ENCODE measurements at regions not wholly inside any gene's neighbourhood (a gene's known extent, or its start where the extent isn't known, plus 50 kb on each side); places are given as distances from the start of the nearest gene placed in this dataset.
"Not testable (repeated sequence)": the region's sequence is repeated elsewhere in the genome, so short reads cannot be mapped to it uniquely, and the experiment has no call there.

DNA sequence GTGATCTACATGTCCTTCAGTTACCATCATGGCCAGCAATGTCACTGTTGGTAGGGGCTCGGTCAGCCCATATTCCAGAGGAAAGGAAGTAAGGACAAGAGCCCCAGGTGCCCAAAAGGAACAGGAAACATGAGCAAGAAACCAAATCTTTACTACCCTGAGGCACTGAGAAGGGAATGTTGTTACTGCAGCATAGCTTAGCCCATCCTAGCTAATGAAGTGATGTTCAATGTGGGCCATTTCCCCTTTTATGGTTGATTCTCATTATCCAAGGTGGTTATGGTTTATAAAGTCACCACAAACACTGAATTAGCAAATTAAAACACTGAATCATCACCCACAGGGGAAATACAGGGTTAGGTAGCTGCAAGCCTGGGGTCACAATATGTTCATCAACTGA is 88.4 kb upstream of the C10orf90 start:
- WGBS, 2 donors = 100% methylated on average over 1 of the region's 1 CpG
- Histone ChIP-seq H3K36me3 (replicated peaks in 1 of 2; ENCODE audit: insufficient read depth in 1 of 2, low read depth in 2 of 2) (no peaks in the 10 kb centered on the region), H3K4me3 (no peak overlapping the region), H3K9me3 (no peaks in the 10 kb centered on the region), H3K27me3 (no peaks in the 10 kb centered on the region), H3K27ac (no peak overlapping the region), H3K4me1 (no peaks in the 10 kb centered on the region)
- DNase-seq = no peak
- no peak for ATAC-seq
- no peak for TF ChIP-seq POLR2A (IDR thresholded peaks at IDR 0.05)
- TF ChIP-seq, protein P1, sequence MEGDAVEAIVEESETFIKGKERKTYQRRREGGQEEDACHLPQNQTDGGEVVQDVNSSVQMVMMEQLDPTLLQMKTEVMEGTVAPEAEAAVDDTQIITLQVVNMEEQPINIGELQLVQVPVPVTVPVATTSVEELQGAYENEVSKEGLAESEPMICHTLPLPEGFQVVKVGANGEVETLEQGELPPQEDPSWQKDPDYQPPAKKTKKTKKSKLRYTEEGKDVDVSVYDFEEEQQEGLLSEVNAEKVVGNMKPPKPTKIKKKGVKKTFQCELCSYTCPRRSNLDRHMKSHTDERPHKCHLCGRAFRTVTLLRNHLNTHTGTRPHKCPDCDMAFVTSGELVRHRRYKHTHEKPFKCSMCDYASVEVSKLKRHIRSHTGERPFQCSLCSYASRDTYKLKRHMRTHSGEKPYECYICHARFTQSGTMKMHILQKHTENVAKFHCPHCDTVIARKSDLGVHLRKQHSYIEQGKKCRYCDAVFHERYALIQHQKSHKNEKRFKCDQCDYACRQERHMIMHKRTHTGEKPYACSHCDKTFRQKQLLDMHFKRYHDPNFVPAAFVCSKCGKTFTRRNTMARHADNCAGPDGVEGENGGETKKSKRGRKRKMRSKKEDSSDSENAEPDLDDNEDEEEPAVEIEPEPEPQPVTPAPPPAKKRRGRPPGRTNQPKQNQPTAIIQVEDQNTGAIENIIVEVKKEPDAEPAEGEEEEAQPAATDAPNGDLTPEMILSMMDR (IDR thresholded peaks at IDR 0.05) = no peak
- intact Hi-C loops (cut with DNase I) = no loop called here

DNA sequence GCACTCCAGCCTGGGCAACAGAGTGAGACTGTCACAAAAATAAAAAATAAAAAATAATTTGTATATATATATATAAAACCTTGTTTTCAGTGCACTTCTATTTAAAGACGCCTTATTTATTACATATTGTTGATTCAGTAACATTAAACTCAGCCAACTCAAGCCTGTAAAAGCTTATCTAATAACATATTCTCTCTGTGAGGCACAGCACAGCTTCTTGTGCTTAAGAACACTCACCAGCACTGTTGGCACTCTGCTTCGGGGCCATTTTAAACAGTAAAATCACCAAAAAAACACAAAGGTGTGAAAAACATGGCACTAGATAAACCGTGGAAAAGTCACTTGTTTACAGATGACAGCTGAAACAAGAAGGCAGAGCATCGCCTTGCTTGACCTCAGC is 89.0 kb upstream of the C10orf90 start:
- no peak overlapping the region for H3K4me3 ChIP-seq
- no peaks in the 10 kb centered on the region for H3K4me1 ChIP-seq
- no peaks in the 10 kb centered on the region for H3K36me3 ChIP-seq (replicated peaks in 1 of 2; ENCODE audit: insufficient read depth in 1 of 2, low read depth in 2 of 2)
- ATAC-seq (no peak), DNase-seq (no peak)
- H3K27ac ChIP-seq = no peak overlapping the region
- intact Hi-C loops (cut with DNase I) = no loop called here
- no peaks in the 10 kb centered on the region for H3K9me3 ChIP-seq
- TF ChIP-seq POLR2A (IDR thresholded peaks at IDR 0.05) = no peak
- TF ChIP-seq, protein P1 (IDR thresholded peaks at IDR 0.05) = no peak
- H3K27me3 ChIP-seq = no peaks in the 10 kb centered on the region
- WGBS, 2 donors = 23 to 34% methylated on average over 4 of the region's 4 CpGs

DNA sequence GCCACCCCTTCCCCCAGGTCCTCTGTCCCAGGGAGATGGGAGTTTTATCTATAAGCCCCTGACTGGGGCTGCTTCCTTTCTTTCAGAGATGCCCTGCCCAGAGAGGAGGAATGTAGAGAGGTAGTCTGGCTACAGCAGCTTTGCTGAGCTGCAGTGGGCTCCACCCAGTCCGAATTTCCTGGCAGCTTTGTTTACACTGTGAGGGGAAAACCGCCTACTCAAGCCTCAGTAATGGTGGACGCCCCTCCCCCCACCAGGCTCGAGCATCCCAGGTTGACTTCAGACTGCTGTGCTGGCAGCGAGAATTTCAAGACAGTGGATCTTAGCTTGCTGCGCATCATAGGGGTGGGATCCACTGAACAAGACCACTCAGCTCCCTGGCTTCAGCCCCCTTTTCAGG is 96.2 kb upstream of the C10orf90 start:
- H3K27ac ChIP-seq; ATAC-seq; DNase-seq; H3K36me3 ChIP-seq (replicated peaks in 1 of 2; ENCODE audit: insufficient read depth in 1 of 2, low read depth in 2 of 2); H3K27me3 ChIP-seq; intact Hi-C loops (cut with DNase I); H3K4me3 ChIP-seq; H3K9me3 ChIP-seq; H3K4me1 ChIP-seq: not testable (repeated sequence)
- WGBS, 2 donors = 49% methylated on average over 6 of the region's 6 CpGs; no CpG with 5 or more reads in 1 of the 2 donors

DNA sequence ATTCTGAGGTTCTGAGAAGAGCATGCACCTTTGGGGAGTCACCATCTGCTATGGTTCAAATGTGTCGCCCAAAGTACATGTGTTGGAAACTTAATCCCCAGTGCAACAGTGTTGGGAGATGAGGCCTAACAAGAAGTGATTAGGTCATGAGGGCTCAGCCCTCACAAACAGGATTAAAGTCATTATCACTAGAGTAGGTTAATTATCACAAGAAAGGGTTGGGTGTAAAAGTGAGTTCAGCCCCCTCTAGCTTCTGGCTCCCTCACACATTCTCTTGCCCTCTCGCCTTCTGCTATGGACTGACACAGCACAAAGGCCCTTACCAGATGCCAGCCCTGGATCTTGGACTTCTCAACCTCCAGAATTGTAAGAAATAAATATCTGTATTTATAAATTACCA is 100.3 kb upstream of the C10orf90 start:
- TF ChIP-seq POLR2A (IDR thresholded peaks at IDR 0.05) = no peak
- TF ChIP-seq, protein P1 (IDR thresholded peaks at IDR 0.05) = no peak
- Histone ChIP-seq H3K27me3 (no peaks in the 10 kb centered on the region), H3K9me3 (no peaks in the 10 kb centered on the region), H3K27ac (no peak overlapping the region), H3K4me1 (no peaks in the 10 kb centered on the region), H3K36me3 (replicated peaks in 1 of 2; ENCODE audit: insufficient read depth in 1 of 2, low read depth in 2 of 2) (no peaks in the 10 kb centered on the region), H3K4me3 (no peak overlapping the region)
- ATAC-seq (no peak), DNase-seq (no peak)
- intact Hi-C loops (cut with DNase I) = no loop called here
- WGBS, 2 donors = 85 to 88% methylated on average over 1 to 2 of the region's 2 CpGs

DNA sequence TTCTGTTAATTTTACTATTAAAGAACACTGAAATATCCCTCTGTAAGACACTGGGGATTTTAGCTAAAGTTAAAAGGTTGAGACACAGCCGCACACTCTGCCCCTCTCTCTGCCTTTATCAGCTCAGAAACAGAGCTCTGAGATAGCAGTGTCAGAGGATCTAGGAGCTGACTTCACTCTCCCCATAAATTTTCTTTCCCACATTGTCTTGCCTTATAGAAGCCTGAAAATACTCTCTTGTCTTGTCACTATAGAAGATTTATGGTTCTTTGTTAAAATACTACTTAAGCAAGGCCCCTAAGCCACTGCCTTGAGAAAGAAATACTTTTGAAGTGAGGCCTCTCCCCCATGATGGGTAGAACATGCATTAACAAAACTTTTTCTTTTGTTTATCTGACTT is 105.7 kb upstream of the C10orf90 start:
- intact Hi-C loops (cut with DNase I) = no loop called here
- TF ChIP-seq, protein P1 (IDR thresholded peaks at IDR 0.05) = no peak
- no peak for TF ChIP-seq POLR2A (IDR thresholded peaks at IDR 0.05)
- Histone ChIP-seq H3K27ac (no peak overlapping the region), H3K27me3 (no peaks in the 10 kb centered on the region), H3K36me3 (replicated peaks in 1 of 2; ENCODE audit: insufficient read depth in 1 of 2, low read depth in 2 of 2) (no peaks in the 10 kb centered on the region), H3K4me1 (no peaks in the 10 kb centered on the region), H3K4me3 (no peak overlapping the region), H3K9me3 (no peaks in the 10 kb centered on the region)
- DNase-seq (no peak), ATAC-seq (no peak)
- 80 to 89% methylated on average over 1 of the region's 1 CpG for WGBS, 2 donors

Data from body of pancreas (tissue), 4 donors.